ENCODE measurements at regions not wholly inside any gene's neighbourhood (a gene's known extent, or its start where the extent isn't known, plus 50 kb on each side); places are given as distances from the start of the nearest gene placed in this dataset.
A peak's percentile ranks its signal among the peaks of the same experiment; 100 is the strongest.

- FAIRE-seq: peak; percentile 24
Observed at GRCh38 chr3:148331081-148331846, 366.4 kb upstream of the AGTR1 start.

GRCh38 chr3:148332509-148332908 is 365.2 kb upstream of the AGTR1 start:
- FAIRE-seq: peak; percentile 75

GRCh38 chr3:148333091-148333490 is 364.6 kb upstream of the AGTR1 start:
- FAIRE-seq: peak; percentile 99

GRCh38 chr3:148335612-148336011 is 362.1 kb upstream of the AGTR1 start:
- FAIRE-seq: no peak

- FAIRE-seq: no peak
Observed at GRCh38 chr3:148343416-148343815, 354.3 kb upstream of the AGTR1 start.

GRCh38 chr3:148344521-148344920 is 353.2 kb upstream of the AGTR1 start:
- FAIRE-seq: no peak

GRCh38 chr3:148360051-148360450 is 337.7 kb upstream of the AGTR1 start:
- no peak for FAIRE-seq

- peak; percentile 90 for FAIRE-seq
Observed at GRCh38 chr3:148366743-148367410, 330.8 kb upstream of the AGTR1 start.

- peak; percentile 79 for FAIRE-seq
Observed at GRCh38 chr3:148367756-148368155, 329.9 kb upstream of the AGTR1 start.

GRCh38 chr3:148369381-148369780 is 328.3 kb upstream of the AGTR1 start:
- FAIRE-seq: no peak

- FAIRE-seq: no peak
Observed at GRCh38 chr3:148372206-148372875, 325.4 kb upstream of the AGTR1 start.

- no peak for FAIRE-seq
Observed at GRCh38 chr3:148373961-148374360, 323.7 kb upstream of the AGTR1 start.

GRCh38 chr3:148379763-148380382 is 317.8 kb upstream of the AGTR1 start:
- FAIRE-seq: peak; percentile 99

GRCh38 chr3:148381051-148381450 is 316.7 kb upstream of the AGTR1 start:
- FAIRE-seq: no peak

- FAIRE-seq: no peak
Observed at GRCh38 chr3:148389916-148390315, 307.8 kb upstream of the AGTR1 start.

- FAIRE-seq: no peak
Observed at GRCh38 chr3:148395821-148396220, 301.9 kb upstream of the AGTR1 start.

GRCh38 chr3:148400754-148401153 is 296.9 kb upstream of the AGTR1 start:
- no peak for FAIRE-seq

- no peak for FAIRE-seq
Observed at GRCh38 chr3:148408667-148409066, 289.0 kb upstream of the AGTR1 start.

GRCh38 chr3:148420242-148420641 is 277.5 kb upstream of the AGTR1 start:
- FAIRE-seq: no peak

- FAIRE-seq: no peak
Observed at GRCh38 chr3:148428862-148429605, 268.7 kb upstream of the AGTR1 start.

GRCh38 chr3:148433665-148434064 is 264.0 kb upstream of the AGTR1 start:
- no peak for FAIRE-seq

GRCh38 chr3:148435534-148435933 is 262.2 kb upstream of the AGTR1 start:
- FAIRE-seq: no peak
